ENCODE measurements at regions not wholly inside any gene's neighbourhood (a gene's known extent, or its start where the extent isn't known, plus 50 kb on each side); places are given as distances from the start of the nearest gene placed in this dataset.

GRCh38 chr4:10289538-10289906 lies 167.7 kb downstream of the ZNF518B start:
- TF ChIP-seq CTCF (IDR thresholded peaks at IDR 0.05) (no peak), POLR2AphosphoS5 (IDR thresholded peaks at IDR 0.05) (no peak), POLR2A (IDR thresholded peaks at IDR 0.05) (no peak), EP300 (IDR thresholded peaks at IDR 0.05) (no peak)
